HG03039 (cell line): ENCODE measurements at regions not wholly inside any gene's neighbourhood (a gene's known extent, or its start where the extent isn't known, plus 50 kb on each side); places are given as distances from the start of the nearest gene placed in this dataset.
A peak's percentile ranks its signal among the peaks of the same experiment; 100 is the strongest.
"Not testable (repeated sequence)": the region's sequence is repeated elsewhere in the genome, so short reads cannot be mapped to it uniquely, and the experiment has no call there.

Source experiments
- ATAC-seq: cut with Tn5 transposase; IDR thresholded peaks from one replicate; pipeline ENCODE4 v1.9.1; 2021; ENCODE audit warnings: mild to moderate bottlenecking, moderate library complexity; ENCODE audit not compliant: unreplicated experiment

DNA sequence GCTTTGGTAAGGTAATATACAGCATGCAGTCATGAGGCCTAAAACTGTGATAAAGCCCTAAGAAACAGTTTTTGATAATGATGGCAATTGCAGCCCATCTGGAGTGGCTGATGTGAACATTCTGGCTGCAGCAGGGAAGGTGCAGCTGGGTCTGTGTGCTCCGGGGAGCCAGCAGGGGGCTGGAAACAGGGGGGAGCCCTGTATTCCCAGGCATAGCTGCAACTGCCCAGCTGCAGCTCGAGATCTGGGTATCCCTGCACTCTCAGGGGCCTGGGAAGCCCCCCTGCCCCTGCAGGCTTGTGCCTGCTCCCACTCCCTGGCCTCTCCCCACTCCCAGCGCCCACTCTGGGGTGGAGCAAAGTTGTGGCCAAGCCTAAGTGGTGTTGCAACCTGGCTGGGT is 95.6 kb downstream of the RRAGB start:
- ATAC-seq: no peak

DNA sequence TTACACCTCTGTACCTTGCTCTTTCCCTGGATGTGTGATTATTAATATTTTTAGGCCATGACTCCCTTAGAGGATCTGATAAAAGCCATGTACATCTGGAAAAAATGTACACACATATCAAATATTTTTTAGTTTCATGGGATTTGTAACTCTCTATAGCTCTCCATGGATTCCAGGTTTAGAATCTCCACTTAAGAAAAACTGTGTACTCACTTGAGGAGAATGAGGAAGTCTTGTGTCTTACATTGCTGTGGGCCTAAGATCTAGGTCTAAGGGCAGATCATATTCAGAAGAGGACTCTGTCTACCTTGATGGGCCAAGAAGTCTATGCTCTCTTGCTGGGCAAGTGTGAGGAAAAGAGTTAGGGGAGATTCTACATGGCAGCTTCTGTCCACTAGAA is 98.0 kb downstream of the RRAGB start:
- ATAC-seq: no peak

- ATAC-seq: no peak
Observed at GRCh38 chrX:55816023-55816422, 98.5 kb downstream of the RRAGB start.

- no peak for ATAC-seq
Observed at GRCh38 chrX:55818673-55819375, 101.3 kb downstream of the RRAGB start.

GRCh38 chrX:55839485-55839884 is 121.9 kb downstream of the RRAGB start:
- no peak for ATAC-seq

DNA sequence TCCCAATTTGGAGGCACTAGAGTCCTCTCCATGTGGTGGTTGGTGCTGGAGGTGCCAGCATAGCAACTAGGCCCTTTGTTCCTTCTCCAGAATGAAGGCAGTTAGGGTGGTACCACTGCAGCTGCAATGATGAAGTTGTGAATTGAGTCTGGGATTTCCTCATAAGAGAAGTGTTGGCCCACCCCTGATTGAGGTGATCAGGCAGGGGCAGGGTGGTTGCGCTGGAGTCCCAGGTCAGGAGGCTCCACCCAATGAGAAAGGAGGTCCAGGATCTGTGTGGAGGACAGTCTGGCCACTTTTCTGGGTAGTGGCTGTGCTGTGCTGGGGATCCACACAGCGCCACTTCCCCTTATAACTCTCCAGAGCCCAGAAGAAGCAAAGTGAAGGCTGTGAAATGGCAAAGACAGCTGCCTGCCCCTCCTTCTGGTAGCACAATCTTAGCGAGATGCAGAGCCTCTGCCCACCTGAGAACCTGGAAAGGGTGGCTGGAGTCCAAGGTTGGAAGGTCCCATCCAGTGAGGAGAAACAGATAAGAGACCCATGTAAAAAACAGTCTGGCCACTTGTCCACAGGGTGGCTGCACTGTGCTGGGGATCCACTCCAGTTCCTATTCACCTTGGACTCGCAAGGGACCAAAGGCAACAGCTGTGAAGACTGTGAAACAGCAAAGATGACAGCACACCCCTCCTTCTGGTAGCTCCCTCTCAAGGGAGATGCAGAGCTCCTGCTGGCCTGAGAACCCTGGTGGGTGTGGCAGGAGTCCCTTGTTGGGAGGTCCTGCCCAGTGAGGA is 124.6 kb downstream of the RRAGB start:
- no peak for ATAC-seq

GRCh38 chrX:55866779-55867178 is 149.2 kb downstream of the RRAGB start:
- not testable (repeated sequence) for ATAC-seq

DNA sequence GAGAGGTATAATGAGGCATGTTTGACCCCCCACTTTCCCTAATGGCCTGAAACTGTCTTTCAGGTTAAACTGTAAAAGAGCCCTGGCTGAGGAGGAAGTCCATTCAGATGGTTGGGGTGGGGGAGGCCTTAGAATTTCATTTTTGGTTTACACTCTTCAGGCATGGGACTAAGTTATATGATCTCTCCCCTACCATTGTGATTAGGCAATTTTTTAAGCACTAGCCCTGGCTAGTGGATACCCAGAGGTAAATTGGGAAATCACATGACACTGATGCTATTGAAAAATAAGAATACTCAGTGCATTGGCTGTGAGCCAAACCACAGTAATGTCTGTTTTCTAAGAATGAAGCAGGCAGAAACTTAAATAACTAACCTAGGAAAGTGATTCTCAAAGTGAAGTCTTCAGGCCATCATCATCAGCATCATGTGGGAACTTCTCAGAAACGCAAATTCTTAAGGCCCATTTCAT is 149.7 kb downstream of the RRAGB start:
- ATAC-seq: peak; percentile 57

DNA sequence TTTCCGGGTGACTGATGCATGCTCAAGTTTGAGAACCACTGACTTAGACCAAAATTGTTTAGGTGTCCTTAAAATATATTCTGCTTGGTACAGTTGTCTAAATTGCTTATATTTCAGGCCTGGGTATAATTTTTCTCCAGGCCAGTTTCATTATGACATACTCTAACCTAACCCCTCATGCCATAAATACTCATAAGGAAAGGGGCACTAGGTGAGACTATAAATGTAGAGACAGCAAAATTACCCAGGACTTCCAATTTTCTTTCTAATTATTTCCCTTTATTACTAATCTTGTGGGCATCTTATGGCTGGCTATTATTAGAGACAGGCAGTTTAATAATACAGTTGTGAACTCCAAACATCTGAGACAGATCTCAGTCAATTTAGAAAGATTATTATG is 150.2 kb downstream of the RRAGB start:
- peak; percentile 76 for ATAC-seq

DNA sequence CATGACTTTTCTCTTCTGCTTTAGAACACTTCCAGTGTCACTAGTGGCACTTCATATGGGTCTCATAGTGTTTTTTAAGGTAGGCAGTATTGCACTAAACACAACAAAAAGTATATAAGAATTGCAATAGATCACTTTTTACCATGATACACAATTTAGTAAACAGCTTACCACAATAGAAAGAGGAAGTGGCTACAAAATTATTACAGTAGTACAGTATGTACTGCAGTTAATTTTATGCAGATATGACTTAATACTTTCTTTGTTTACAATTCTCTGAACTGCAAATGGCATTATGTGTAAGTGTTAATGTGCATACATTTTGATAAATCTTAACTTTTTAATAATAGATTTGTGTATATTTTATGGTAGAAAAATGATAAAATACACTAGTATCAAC is 157.3 kb downstream of the RRAGB start:
- ATAC-seq: no peak

GRCh38 chrX:55883541-55883940 is 166.0 kb downstream of the RRAGB start:
- ATAC-seq: not testable (repeated sequence)

DNA sequence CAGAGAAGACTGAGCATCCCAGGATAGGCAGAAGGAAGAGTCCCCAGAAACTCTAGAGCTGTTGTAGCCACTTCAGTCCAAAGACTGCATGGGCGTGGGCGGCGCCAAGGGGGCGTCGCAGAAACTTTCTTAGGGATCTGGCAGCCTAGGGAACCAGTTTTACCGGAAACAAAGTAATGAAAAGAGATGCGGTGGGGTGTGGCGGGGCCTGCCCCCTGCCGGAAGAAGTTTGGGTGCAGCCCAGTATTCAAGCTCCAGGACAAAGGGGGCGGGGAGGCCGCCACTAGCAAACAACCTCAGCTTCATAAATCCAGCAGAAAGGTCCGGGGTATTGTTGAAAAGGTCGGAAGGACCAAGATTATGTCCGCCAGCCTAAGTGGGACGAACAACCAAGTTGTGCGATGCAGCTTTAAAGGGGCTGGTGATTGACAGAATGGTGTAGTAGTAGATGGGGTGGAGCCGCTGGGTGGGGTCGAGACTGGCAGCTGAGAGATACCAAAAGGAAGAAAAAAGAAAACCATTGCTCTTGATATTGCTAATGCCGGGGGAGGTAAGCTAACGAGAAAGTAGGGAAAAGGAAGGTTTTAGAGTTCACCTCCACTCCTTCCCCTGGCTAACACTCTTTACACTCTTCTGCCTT is 190.5 kb downstream of the RRAGB start:
- ATAC-seq: peak; percentile 78

DNA sequence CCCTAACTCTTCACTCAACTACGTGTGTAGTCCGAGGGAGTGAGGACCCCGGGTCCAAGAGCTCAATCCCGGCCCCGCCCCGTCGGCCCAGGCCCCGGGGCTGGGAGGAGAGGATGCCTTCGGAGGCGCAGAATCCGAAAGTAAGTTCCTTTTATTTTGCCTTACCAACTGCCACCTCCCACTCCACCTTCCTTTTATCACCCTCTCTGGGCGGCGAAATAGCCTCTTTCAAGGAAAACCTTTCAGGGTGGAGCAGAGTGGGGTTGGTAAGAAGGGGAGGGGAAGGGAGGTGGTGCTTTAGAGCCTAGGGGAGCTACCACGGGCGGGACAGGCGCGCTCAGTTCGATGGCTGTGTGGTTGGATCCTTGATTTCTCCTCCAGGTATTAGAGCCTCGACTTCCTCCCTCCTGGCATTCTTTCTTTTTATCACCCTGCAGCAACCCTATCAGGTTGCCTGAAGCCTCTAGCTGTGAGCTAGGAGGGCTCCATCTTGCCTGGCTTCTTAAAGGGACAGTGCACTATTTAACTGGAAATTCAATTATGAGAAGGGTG is 191.2 kb downstream of the RRAGB start:
- peak; percentile 41 for ATAC-seq

- peak; percentile 91 for ATAC-seq
Observed at GRCh38 chrX:55919367-55920221, 202.0 kb downstream of the RRAGB start.

- no peak for ATAC-seq
Observed at GRCh38 chrX:55924574-55924973, 207.0 kb downstream of the RRAGB start.

DNA sequence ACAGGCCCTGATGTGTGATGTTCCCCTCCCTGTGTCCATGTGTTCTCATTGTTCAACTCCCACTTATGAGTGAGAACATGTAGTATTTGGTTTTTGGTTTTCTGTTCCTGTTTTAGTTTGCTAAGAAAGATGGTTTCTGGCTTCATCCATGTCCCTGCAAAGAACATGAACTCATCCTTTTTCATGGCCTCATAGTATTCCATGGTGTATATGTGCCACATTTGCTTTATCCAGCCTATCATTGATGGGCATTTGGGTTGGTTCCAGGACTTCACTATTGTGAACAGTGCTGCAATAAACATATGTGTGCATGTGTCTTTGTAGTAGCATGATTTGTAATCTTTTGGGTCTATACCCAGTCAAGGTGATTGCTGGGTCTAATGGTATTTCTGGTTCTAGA is 211.0 kb downstream of the RRAGB start:
- ATAC-seq: not testable (repeated sequence)
